ENCODE measurements at regions not wholly inside any gene's neighbourhood (a gene's known extent, or its start where the extent isn't known, plus 50 kb on each side); places are given as distances from the start of the nearest gene placed in this dataset.

DNA sequence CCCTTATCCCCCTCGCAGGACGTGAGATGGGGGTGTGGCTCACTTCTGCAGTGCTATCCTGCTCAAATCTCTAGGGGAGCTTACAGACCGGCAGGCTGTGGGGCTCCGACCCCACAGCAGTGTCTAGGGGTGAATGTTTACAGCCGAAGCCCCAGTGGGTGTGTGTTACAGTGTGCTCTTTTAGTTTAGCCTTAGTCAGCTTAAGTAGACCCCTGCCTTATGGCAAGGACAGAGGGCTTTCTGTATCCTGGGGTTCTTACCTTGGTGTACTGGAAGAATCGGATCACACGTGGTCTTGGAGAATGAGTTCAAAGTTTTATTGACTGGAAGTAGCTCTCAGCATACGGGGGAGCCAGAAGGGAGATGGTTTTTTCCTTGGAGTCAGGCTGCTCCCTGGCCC lies 348.2 kb upstream of the GYPC start:
- H3K9me3 ChIP-seq (ENCODE audit: low read depth), result no peaks in the 10 kb centered on the region
- no peaks in the 10 kb centered on the region for H3K27me3 ChIP-seq
- H4K20me1 ChIP-seq (ENCODE audit: insufficient read depth, poor library complexity, severe bottlenecking), result no peaks in the 10 kb centered on the region
- TF ChIP-seq EZH2 (IDR thresholded peaks at IDR 0.05; ENCODE audit: borderline replicate concordance), result no peak
- TF ChIP-seq, protein P1, sequence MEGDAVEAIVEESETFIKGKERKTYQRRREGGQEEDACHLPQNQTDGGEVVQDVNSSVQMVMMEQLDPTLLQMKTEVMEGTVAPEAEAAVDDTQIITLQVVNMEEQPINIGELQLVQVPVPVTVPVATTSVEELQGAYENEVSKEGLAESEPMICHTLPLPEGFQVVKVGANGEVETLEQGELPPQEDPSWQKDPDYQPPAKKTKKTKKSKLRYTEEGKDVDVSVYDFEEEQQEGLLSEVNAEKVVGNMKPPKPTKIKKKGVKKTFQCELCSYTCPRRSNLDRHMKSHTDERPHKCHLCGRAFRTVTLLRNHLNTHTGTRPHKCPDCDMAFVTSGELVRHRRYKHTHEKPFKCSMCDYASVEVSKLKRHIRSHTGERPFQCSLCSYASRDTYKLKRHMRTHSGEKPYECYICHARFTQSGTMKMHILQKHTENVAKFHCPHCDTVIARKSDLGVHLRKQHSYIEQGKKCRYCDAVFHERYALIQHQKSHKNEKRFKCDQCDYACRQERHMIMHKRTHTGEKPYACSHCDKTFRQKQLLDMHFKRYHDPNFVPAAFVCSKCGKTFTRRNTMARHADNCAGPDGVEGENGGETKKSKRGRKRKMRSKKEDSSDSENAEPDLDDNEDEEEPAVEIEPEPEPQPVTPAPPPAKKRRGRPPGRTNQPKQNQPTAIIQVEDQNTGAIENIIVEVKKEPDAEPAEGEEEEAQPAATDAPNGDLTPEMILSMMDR (IDR thresholded peaks at IDR 0.05; ENCODE audit: poor library complexity), result no peak
- no peak for TF ChIP-seq EZH2phosphoT487 (IDR thresholded peaks at IDR 0.05; ENCODE audit: low read depth, severe bottlenecking, unreplicated experiment)
- H3K4me3 ChIP-seq, result no peak overlapping the region
- 83% methylated on average over 8 of the region's 8 CpGs for WGBS (ENCODE audit: low lambda C conversion rate, missing lambda C conversion rate)
- no peak overlapping the region for H3K27ac ChIP-seq
- no peaks in the 10 kb centered on the region for H3K36me3 ChIP-seq (replicated peaks; ENCODE audit: insufficient read depth, low read depth)
- H3K4me2 ChIP-seq, result no peak overlapping the region
- H3K4me1 ChIP-seq (ENCODE audit: insufficient read depth), result no peaks in the 10 kb centered on the region
- DNase-seq (ENCODE audit: low spot score), result no peak
- H3K9me2 ChIP-seq (replicated peaks; ENCODE audit: insufficient read depth), result no peaks in the 10 kb centered on the region
- H2AFZ ChIP-seq, result no peak overlapping the region
- H3K79me2 ChIP-seq, result no peaks in the 10 kb centered on the region

DNA sequence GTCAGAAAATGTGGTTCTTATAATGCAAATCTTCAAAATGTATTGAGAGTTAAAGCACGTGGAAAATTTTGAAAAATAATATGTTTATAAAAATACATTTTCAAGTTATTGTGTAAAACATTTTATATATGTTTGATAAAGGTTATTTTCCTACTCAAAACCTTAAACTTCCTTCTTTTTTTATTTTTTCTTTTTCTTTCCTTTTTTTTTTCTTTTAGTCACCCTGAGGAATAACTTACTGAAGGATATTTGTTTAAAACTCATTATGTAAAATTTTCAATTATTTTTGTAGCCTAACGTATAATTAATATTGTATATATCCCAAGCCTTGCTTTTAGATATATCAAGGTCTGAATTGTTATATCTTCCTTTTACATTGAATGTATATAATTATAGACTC lies 346.8 kb upstream of the GYPC start:
- Histone ChIP-seq H3K9me2 (replicated peaks; ENCODE audit: insufficient read depth) (no peaks in the 10 kb centered on the region), H3K4me2 (no peak overlapping the region), H4K20me1 (ENCODE audit: insufficient read depth, poor library complexity, severe bottlenecking) (no peaks in the 10 kb centered on the region), H3K4me3 (no peak overlapping the region), H3K27ac (no peak overlapping the region), H3K27me3 (no peaks in the 10 kb centered on the region), H3K79me2 (no peaks in the 10 kb centered on the region), H3K4me1 (ENCODE audit: insufficient read depth) (no peaks in the 10 kb centered on the region), H3K36me3 (replicated peaks; ENCODE audit: insufficient read depth, low read depth) (no peaks in the 10 kb centered on the region), H2AFZ (no peak overlapping the region), H3K9me3 (ENCODE audit: low read depth) (no peaks in the 10 kb centered on the region)
- no peak for DNase-seq (ENCODE audit: low spot score)
- 91% methylated on average over 2 of the region's 2 CpGs for WGBS (ENCODE audit: low lambda C conversion rate, missing lambda C conversion rate)
- no peak for TF ChIP-seq EZH2phosphoT487 (IDR thresholded peaks at IDR 0.05; ENCODE audit: low read depth, severe bottlenecking, unreplicated experiment)

- DNase-seq (ENCODE audit: low spot score), result no peak
- Histone ChIP-seq H2AFZ (no peak overlapping the region), H3K27ac (no peak overlapping the region), H3K4me1 (ENCODE audit: insufficient read depth) (no peaks in the 10 kb centered on the region), H3K4me3 (no peak overlapping the region), H3K79me2 (no peaks in the 10 kb centered on the region), H3K27me3 (no peaks in the 10 kb centered on the region), H3K4me2 (no peak overlapping the region), H3K36me3 (replicated peaks; ENCODE audit: insufficient read depth, low read depth) (no peaks in the 10 kb centered on the region), H4K20me1 (ENCODE audit: insufficient read depth, poor library complexity, severe bottlenecking) (no peaks in the 10 kb centered on the region), H3K9me2 (replicated peaks; ENCODE audit: insufficient read depth) (no peaks in the 10 kb centered on the region), H3K9me3 (ENCODE audit: low read depth) (no peaks in the 10 kb centered on the region)
- TF ChIP-seq EZH2 (IDR thresholded peaks at IDR 0.05; ENCODE audit: borderline replicate concordance), result no peak
- WGBS (ENCODE audit: low lambda C conversion rate, missing lambda C conversion rate), result 94% methylated on average over 5 of the region's 5 CpGs
Measured at GRCh38 chr2:126312579-126312978, 343.4 kb upstream of the GYPC start.

DNA sequence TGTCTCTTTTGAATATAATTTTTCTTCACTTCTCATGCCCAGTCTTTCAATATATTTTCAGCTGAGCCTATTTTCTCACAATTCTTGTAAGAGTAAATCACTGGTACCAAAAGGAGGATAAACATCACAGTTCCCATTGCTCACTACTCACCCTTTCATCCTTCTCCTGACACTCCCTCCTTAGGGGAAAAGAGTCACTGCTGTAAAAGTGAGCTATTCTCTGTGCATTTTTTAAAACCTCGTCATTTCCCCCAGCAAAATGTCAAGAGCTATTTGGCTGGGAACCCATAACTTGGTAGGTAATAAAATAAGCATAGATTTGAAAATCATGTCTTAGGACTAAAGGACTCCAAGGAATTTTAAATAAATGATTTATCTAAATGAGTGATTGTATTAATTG lies 340.1 kb upstream of the GYPC start:
- 76% methylated on average over 1 of the region's 1 CpG for WGBS (ENCODE audit: low lambda C conversion rate, missing lambda C conversion rate)
- H3K79me2 ChIP-seq, result no peaks in the 10 kb centered on the region
- H3K27ac ChIP-seq, result no peak overlapping the region
- H2AFZ ChIP-seq, result no peak overlapping the region
- no peaks in the 10 kb centered on the region for H3K9me3 ChIP-seq (ENCODE audit: low read depth)
- no peaks in the 10 kb centered on the region for H3K36me3 ChIP-seq (replicated peaks; ENCODE audit: insufficient read depth, low read depth)
- H3K4me3 ChIP-seq, result no peak overlapping the region
- no peaks in the 10 kb centered on the region for H3K27me3 ChIP-seq
- no peaks in the 10 kb centered on the region for H4K20me1 ChIP-seq (ENCODE audit: insufficient read depth, poor library complexity, severe bottlenecking)
- no peaks in the 10 kb centered on the region for H3K4me1 ChIP-seq (ENCODE audit: insufficient read depth)
- H3K9me2 ChIP-seq (replicated peaks; ENCODE audit: insufficient read depth), result no peaks in the 10 kb centered on the region
- H3K4me2 ChIP-seq, result no peak overlapping the region
- no peak for DNase-seq (ENCODE audit: low spot score)
- TF ChIP-seq EZH2 (IDR thresholded peaks at IDR 0.05; ENCODE audit: borderline replicate concordance), result no peak
- TF ChIP-seq, protein P1 (IDR thresholded peaks at IDR 0.05; ENCODE audit: poor library complexity), result no peak
- no peak for TF ChIP-seq EZH2phosphoT487 (IDR thresholded peaks at IDR 0.05; ENCODE audit: low read depth, severe bottlenecking, unreplicated experiment)
